ENCODE measurements at regions not wholly inside any gene's neighbourhood (a gene's known extent, or its start where the extent isn't known, plus 50 kb on each side); places are given as distances from the start of the nearest gene placed in this dataset.
"Not testable (repeated sequence)": the region's sequence is repeated elsewhere in the genome, so short reads cannot be mapped to it uniquely, and the experiment has no call there.

GRCh38 chr20:30419466-30419865, 838.0 kb upstream of the DEFB115 start:
- Histone ChIP-seq H2AFZ (ENCODE audit: low read length) (no peak overlapping the region), H3K36me3 (replicated peaks in 1 of 2; ENCODE audit: control insufficient read depth in 1 of 2, insufficient read depth in 2 of 2, low read length in 2 of 2) (no peaks in the 10 kb centered on the region), H3K79me2 (ENCODE audit: insufficient read depth, low read length) (no peaks in the 10 kb centered on the region), H3K9me3 (ENCODE audit: low read length) (peaks cover 10% of the 10 kb centered on the region), H3K4me2 (ENCODE audit: low read depth, low read length) (no peak overlapping the region), H3K9ac (ENCODE audit: insufficient read depth, low read depth, low read length) (no peak overlapping the region), H3K27ac (ENCODE audit: extremely low read length, insufficient read depth, low read length) (no peak overlapping the region), H3K27me3 (ENCODE audit: control insufficient read depth in 1 of 2, insufficient read depth in 2 of 2, low read length in 2 of 2) (no peaks in the 10 kb centered on the region), H4K20me1 (ENCODE audit: insufficient read depth, low read length) (0 out of 2 replicates have a peak, but pooled peaks cover 2% of the 10 kb centered on the region), H3K4me1 (ENCODE audit: insufficient read depth, low read length) (no peaks in the 10 kb centered on the region), H3K4me3 (replicated peaks in 1 of 3; ENCODE audit: insufficient read depth in 1 of 3, low read depth in 2 of 3, low read length in 3 of 3) (no peak overlapping the region)
- WGBS (ENCODE audit: low lambda C conversion rate), result 28% methylated on average over 2 of the region's 2 CpGs
- ChIA-PET POLR2A (no interaction called here), CTCF (ENCODE audit: low intra/inter-chr PET ratio, low total read pairs) (no interaction called here)
- FAIRE-seq (no peak), ATAC-seq (no peak), DNase-seq (ENCODE audit: low spot score) (no peak)
- TF ChIP-seq PRPF4 (IDR thresholded peaks at IDR 0.05; ENCODE audit: low read depth, low read length, poor library complexity, severe bottlenecking) (no peak), ATF7 (IDR thresholded peaks at IDR 0.05) (peak; percentile 69; the same call in 1 of the 2 replicates), ATF7 (CRISPR knock-in tag; IDR thresholded peaks at IDR 0.05) (no peak), ZNF737 (CRISPR knock-in tag; IDR thresholded peaks at IDR 0.05; ENCODE audit: borderline replicate concordance) (no peak)
- TF ChIP-seq, protein P1, sequence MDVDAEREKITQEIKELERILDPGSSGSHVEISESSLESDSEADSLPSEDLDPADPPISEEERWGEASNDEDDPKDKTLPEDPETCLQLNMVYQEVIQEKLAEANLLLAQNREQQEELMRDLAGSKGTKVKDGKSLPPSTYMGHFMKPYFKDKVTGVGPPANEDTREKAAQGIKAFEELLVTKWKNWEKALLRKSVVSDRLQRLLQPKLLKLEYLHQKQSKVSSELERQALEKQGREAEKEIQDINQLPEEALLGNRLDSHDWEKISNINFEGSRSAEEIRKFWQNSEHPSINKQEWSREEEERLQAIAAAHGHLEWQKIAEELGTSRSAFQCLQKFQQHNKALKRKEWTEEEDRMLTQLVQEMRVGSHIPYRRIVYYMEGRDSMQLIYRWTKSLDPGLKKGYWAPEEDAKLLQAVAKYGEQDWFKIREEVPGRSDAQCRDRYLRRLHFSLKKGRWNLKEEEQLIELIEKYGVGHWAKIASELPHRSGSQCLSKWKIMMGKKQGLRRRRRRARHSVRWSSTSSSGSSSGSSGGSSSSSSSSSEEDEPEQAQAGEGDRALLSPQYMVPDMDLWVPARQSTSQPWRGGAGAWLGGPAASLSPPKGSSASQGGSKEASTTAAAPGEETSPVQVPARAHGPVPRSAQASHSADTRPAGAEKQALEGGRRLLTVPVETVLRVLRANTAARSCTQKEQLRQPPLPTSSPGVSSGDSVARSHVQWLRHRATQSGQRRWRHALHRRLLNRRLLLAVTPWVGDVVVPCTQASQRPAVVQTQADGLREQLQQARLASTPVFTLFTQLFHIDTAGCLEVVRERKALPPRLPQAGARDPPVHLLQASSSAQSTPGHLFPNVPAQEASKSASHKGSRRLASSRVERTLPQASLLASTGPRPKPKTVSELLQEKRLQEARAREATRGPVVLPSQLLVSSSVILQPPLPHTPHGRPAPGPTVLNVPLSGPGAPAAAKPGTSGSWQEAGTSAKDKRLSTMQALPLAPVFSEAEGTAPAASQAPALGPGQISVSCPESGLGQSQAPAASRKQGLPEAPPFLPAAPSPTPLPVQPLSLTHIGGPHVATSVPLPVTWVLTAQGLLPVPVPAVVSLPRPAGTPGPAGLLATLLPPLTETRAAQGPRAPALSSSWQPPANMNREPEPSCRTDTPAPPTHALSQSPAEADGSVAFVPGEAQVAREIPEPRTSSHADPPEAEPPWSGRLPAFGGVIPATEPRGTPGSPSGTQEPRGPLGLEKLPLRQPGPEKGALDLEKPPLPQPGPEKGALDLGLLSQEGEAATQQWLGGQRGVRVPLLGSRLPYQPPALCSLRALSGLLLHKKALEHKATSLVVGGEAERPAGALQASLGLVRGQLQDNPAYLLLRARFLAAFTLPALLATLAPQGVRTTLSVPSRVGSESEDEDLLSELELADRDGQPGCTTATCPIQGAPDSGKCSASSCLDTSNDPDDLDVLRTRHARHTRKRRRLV (CRISPR knock-in tag; IDR thresholded peaks at IDR 0.05), result no peak
- intact Hi-C loops (cut with micrococcal nuclease; ENCODE audit: unreplicated experiment) (no loop called here), in situ Hi-C loops (cut with HindIII; ENCODE audit: extremely low pct_ligation_motif_present, low pct_unique_long_range_greater_than_20kb) (no loop called here)
- no TSS peak for BruUV-seq (replicated peaks)

DNA sequence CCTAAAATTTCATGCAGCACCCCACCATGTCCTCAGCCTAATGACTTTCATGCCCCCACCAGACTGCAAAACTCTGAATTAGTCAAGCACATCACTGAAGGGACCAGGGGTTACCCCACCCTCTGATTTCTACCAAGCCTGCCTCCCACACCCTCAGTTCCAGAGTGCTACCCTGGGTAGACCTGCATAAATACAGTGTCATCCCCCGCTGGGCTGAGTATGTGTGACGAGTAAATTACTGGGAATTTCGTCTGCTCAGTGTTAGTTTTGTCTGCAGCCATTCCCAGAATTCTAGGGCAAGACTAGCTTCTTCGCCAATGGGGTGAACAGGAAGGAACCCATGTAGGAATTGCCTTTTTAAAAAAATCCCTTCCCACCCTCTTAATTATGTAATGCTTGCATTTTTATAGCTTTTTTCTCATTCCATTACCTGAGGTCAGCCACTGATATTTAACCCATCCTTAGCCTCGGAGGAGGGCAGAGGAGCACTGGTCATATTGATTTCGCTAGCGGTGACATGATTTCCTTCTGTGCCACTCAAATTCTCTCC, 837.5 kb upstream of the DEFB115 start:
- in situ Hi-C loops (cut with HindIII; ENCODE audit: extremely low pct_ligation_motif_present, low pct_unique_long_range_greater_than_20kb); H2AFZ ChIP-seq (ENCODE audit: low read length); H3K4me1 ChIP-seq (ENCODE audit: insufficient read depth, low read length); H4K20me1 ChIP-seq (ENCODE audit: insufficient read depth, low read length); H3K9ac ChIP-seq (ENCODE audit: insufficient read depth, low read depth, low read length); H3K27me3 ChIP-seq (ENCODE audit: control insufficient read depth in 1 of 2, insufficient read depth in 2 of 2, low read length in 2 of 2); H3K27ac ChIP-seq (ENCODE audit: extremely low read length, insufficient read depth, low read length); intact Hi-C loops (cut with micrococcal nuclease; ENCODE audit: unreplicated experiment); H3K36me3 ChIP-seq (replicated peaks in 1 of 2; ENCODE audit: control insufficient read depth in 1 of 2, insufficient read depth in 2 of 2, low read length in 2 of 2); DNase-seq (ENCODE audit: low spot score); BruUV-seq (replicated peaks); POLR2A ChIA-PET; FAIRE-seq; H3K4me3 ChIP-seq (replicated peaks in 1 of 3; ENCODE audit: insufficient read depth in 1 of 3, low read depth in 2 of 3, low read length in 3 of 3); CTCF ChIA-PET (ENCODE audit: low intra/inter-chr PET ratio, low total read pairs); H3K79me2 ChIP-seq (ENCODE audit: insufficient read depth, low read length); ATAC-seq; H3K4me2 ChIP-seq (ENCODE audit: low read depth, low read length): not testable (repeated sequence)
- whole genome bisulfite sequencing (ENCODE audit: low lambda C conversion rate), result 60% methylated on average over 7 of the region's 7 CpGs
- peaks cover 13% of the 10 kb centered on the region for H3K9me3 ChIP-seq (ENCODE audit: low read length)
